K562 (cell line): ENCODE measurements at regions not wholly inside any gene's neighbourhood (a gene's known extent, or its start where the extent isn't known, plus 50 kb on each side); places are given as distances from the start of the nearest gene placed in this dataset.
"Not testable (repeated sequence)": the region's sequence is repeated elsewhere in the genome, so short reads cannot be mapped to it uniquely, and the experiment has no call there.

Source experiments
- ATAC-seq: fragments of 200-7000 bp; cut with Tn5 transposase; 3 replicates; pipeline ENCODE4 v1.9.1; 2020; ENCODE audit warnings: moderate library complexity
- BruUV-seq: library from RNA; stranded (reverse); fragments of 400-500 nt; replicated peaks from 2 replicates; lab custom pipeline; 2021; lab: Mats Ljungman, UMichigan
- CTCF ChIA-PET: fragments of 300-600 bp; formaldehyde crosslinking; extraction: SDS; loops from one replicate; lab custom pipeline; 2021; ENCODE audit warnings: low intra/inter-chr PET ratio; lab: Yijun Ruan, JAX
- POLR2A ChIA-PET: fragments of 300-600, 350-650 bp; sonication (Branson Sonifier 250); formaldehyde crosslinking; extraction: SDS; loops from one replicate; lab custom pipeline; 2021; ENCODE audit warnings: antibody characterized with exemption, inconsistent platforms; lab: Yijun Ruan, JAX
- DNase-seq, 4 experiments: peaks; one replicate each; pipeline versions ENCODE4 v3.0.0 to v3.0.0-alpha.2; 2011 to 2018; ENCODE audit warnings: low spot score in 3 of 4, mixed read lengths in 3 of 4; ENCODE audit errors: extremely low read depth in 1 of 4
- FAIRE-seq: peaks from 2 replicates; lab custom pipeline; 2011; peaks lifted over from hg19 to GRCh38; lab: Jason Lieb, UNC
- H2AFZ ChIP-seq: 2 replicates; pipeline ENCODE4 v1.6.0; 2011; ENCODE audit warnings: low read depth, low read length, control low read depth, inconsistent platforms
- H3K27ac ChIP-seq: fragments of 200-600 bp; 3 replicates; pipeline ENCODE4 v1.8.0; 2011; ENCODE audit warnings: low read depth, mild to moderate bottlenecking, control low read depth, inconsistent platforms, low read length, moderate library complexity, mixed read lengths; ENCODE audit errors: extremely low read depth
- H3K27me3 ChIP-seq, 2 experiments: fragments of 300-600 bp in 1 of 2; 2 replicates in 1 of 2; 3 replicates in 1 of 2; pipeline versions ENCODE4 v1.6.0 to v1.8.0; 2011; ENCODE audit warnings: inconsistent platforms in 2 of 2, low read length in 2 of 2, mild to moderate bottlenecking in 1 of 2, mixed read lengths in 1 of 2, moderate library complexity in 1 of 2; ENCODE audit not compliant: control insufficient read depth in 2 of 2, insufficient read depth in 2 of 2
- H3K36me3 ChIP-seq: fragments of 300-600 bp; 3 replicates; pipeline ENCODE4 v1.8.0; 2011; ENCODE audit warnings: mild to moderate bottlenecking, low read length, inconsistent platforms; ENCODE audit not compliant: control insufficient read depth, insufficient read depth
- H3K4me1 ChIP-seq, 2 experiments: fragments of 200-600 bp in 1 of 2; replicated peaks in 1 of 2; 2 replicates in 1 of 2; 3 replicates in 1 of 2; pipeline versions ENCODE4 v1.5.1 to v1.8.0; 2011; ENCODE audit warnings: inconsistent platforms in 2 of 2, low read length in 2 of 2, mild to moderate bottlenecking in 1 of 2, mixed read lengths in 1 of 2, moderate library complexity in 1 of 2; ENCODE audit not compliant: control insufficient read depth in 2 of 2, insufficient read depth in 2 of 2
- H3K4me2 ChIP-seq: 2 replicates; pipeline ENCODE4 v1.6.1; 2011; ENCODE audit warnings: low read length, control low read depth, inconsistent platforms, mixed read lengths; ENCODE audit not compliant: insufficient read depth
- H3K4me3 ChIP-seq: fragments of 200-600 bp; sonication (generic), shearing (Covaris generic); 2 replicates; pipeline ENCODE4 v1.5.1; 2016; ENCODE audit warnings: control low read depth, inconsistent platforms
- H3K79me2 ChIP-seq: fragments of 200-600 bp; 3 replicates; pipeline ENCODE4 v1.8.0; 2011; ENCODE audit warnings: low read length, inconsistent platforms; ENCODE audit not compliant: control insufficient read depth, insufficient read depth
- H3K9ac ChIP-seq, 2 experiments: 2 replicates each; pipeline versions ENCODE4 v1.6.0 to v1.6.1; 2011; ENCODE audit warnings: low read depth in 2 of 2, low read length in 2 of 2, control low read depth in 1 of 2, inconsistent platforms in 1 of 2, mild to moderate bottlenecking in 1 of 2, mixed read lengths in 1 of 2; ENCODE audit not compliant: insufficient read depth in 1 of 2
- H3K9me1 ChIP-seq: one replicate; pipeline ENCODE4 v1.6.0; 2011; ENCODE audit warnings: inconsistent platforms, mild to moderate bottlenecking, low read length, moderate library complexity; ENCODE audit not compliant: control insufficient read depth, insufficient read depth
- H3K9me3 ChIP-seq: replicated peaks from 2 replicates; pipeline ENCODE4 v1.5.1; 2011; ENCODE audit warnings: low read depth, low read length, inconsistent platforms; ENCODE audit not compliant: control insufficient read depth, insufficient read depth
- H4K20me1 ChIP-seq: replicated peaks from 2 replicates; pipeline ENCODE4 v1.6.1; 2011; ENCODE audit warnings: low read length, inconsistent platforms, mixed read lengths; ENCODE audit not compliant: control insufficient read depth, insufficient read depth
- CHD2 ChIP-seq: IDR thresholded peaks from 2 replicates; pipeline ENCODE4 v1.6.1; 2011; ENCODE audit warnings: low read depth, low read length
- TCF3 ChIP-seq: sonication (generic); formaldehyde crosslinking; IDR thresholded peaks from 2 replicates; pipeline ENCODE4 v1.4.0; 2020; ENCODE audit warnings: mild to moderate bottlenecking, missing genetic modification reagents
- ZNF75A ChIP-seq: fragments of 450-650 bp; formaldehyde crosslinking; IDR thresholded peaks from 2 replicates; pipeline ENCODE4 v1.4.0; 2020; ENCODE audit warnings: mild to moderate bottlenecking
- WGBS: fragments of 100-300 bp; shearing (Covaris generic); methylation state at CpG from one replicate; pipeline ENCODE4 v1.1.6; 2016; ENCODE audit warnings: low coverage, mixed read lengths; ENCODE audit not compliant: insufficient coverage; ENCODE audit errors: missing lambda C conversion rate; 5-methylcytosine and 5-hydroxymethylcytosine counted together
- in situ Hi-C: fragments of 300-500 bp; cut with MboI; formaldehyde crosslinking; loops from 4 replicates; pipeline ENCODE4 v1.15.0; 2018; ENCODE audit warnings: inconsistent platforms, mixed read lengths
- intact Hi-C: fragments of 100-400 bp; cut with micrococcal nuclease; formaldehyde crosslinking; loops from 2 replicates; pipeline ENCODE4 v1.14.2; 2022
- TF ChIP-seq, protein P1 (sequence below): fragments of 250-450 bp; sonication (Bioruptor Pico); IDR thresholded peaks from 2 replicates; pipeline ENCODE4 v1.8.0; 2021; ENCODE audit warnings: mild to moderate bottlenecking, moderate library complexity
- TF ChIP-seq, protein P2 (sequence below): fragments of 250-450 bp; sonication (Bioruptor Pico); IDR thresholded peaks from 2 replicates; pipeline ENCODE4 v1.4.0; 2020; ENCODE audit warnings: mild to moderate bottlenecking

DNA sequence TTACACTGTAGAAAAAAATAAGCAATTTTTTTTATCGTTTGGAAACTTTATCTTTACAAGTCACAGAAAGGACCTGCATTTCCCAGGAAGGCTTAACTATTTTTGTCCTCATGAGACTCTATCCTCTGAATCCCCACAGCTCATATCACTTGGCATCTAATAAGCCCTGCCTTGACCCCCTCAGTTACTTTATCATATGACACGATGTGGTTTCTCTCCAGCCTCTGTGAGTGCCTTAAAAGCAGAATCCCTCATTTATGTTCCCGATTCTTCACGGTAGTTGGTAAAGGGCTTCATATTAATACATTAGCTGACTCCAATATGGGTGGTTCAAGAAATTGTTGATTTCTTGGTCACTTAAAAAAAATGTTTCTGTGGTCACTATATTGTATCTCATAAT, 296.6 kb upstream of the GRAMD2B start:
- no peaks in the 10 kb centered on the region for H3K4me1 ChIP-seq
- H3K36me3 ChIP-seq = no peaks in the 10 kb centered on the region
- in situ Hi-C loops = no loop called here
- H3K4me2 ChIP-seq = no peak overlapping the region
- ATAC-seq (no peak), DNase-seq (no peak), FAIRE-seq (no peak)
- no peak overlapping the region for H3K9ac ChIP-seq
- H3K9me1 ChIP-seq = no peaks in the 10 kb centered on the region
- no peak overlapping the region for H3K27ac ChIP-seq
- H2AFZ ChIP-seq = no peak overlapping the region
- POLR2A ChIA-PET = no interaction called here
- H3K9me3 ChIP-seq = peaks cover 2% of the 10 kb centered on the region; the same call in 1 of the 2 replicates
- BruUV-seq = no TSS peak
- no peaks in the 10 kb centered on the region for H3K27me3 ChIP-seq
- no peak overlapping the region for H3K4me3 ChIP-seq
- intact Hi-C loops = no loop called here
- 0% methylated on average over 4 of the region's 4 CpGs for WGBS
- no peaks in the 10 kb centered on the region for H4K20me1 ChIP-seq
- CTCF ChIA-PET = no interaction called here
- TF ChIP-seq CHD2 (no peak), ZNF75A (CRISPR knock-in tag) (no peak), TCF3 (CRISPR knock-in tag) (no peak)
- TF ChIP-seq, protein P1, sequence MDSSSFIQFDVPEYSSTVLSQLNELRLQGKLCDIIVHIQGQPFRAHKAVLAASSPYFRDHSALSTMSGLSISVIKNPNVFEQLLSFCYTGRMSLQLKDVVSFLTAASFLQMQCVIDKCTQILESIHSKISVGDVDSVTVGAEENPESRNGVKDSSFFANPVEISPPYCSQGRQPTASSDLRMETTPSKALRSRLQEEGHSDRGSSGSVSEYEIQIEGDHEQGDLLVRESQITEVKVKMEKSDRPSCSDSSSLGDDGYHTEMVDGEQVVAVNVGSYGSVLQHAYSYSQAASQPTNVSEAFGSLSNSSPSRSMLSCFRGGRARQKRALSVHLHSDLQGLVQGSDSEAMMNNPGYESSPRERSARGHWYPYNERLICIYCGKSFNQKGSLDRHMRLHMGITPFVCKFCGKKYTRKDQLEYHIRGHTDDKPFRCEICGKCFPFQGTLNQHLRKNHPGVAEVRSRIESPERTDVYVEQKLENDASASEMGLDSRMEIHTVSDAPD (CRISPR knock-in tag) = no peak
- TF ChIP-seq, protein P2, sequence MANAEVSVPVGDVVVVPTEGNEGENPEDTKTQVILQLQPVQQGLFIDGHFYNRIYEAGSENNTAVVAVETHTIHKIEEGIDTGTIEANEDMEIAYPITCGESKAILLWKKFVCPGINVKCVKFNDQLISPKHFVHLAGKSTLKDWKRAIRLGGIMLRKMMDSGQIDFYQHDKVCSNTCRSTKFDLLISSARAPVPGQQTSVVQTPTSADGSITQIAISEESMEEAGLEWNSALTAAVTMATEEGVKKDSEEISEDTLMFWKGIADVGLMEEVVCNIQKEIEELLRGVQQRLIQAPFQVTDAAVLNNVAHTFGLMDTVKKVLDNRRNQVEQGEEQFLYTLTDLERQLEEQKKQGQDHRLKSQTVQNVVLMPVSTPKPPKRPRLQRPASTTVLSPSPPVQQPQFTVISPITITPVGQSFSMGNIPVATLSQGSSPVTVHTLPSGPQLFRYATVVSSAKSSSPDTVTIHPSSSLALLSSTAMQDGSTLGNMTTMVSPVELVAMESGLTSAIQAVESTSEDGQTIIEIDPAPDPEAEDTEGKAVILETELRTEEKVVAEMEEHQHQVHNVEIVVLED (CRISPR knock-in tag) = no peak
- H3K79me2 ChIP-seq = no peaks in the 10 kb centered on the region

DNA sequence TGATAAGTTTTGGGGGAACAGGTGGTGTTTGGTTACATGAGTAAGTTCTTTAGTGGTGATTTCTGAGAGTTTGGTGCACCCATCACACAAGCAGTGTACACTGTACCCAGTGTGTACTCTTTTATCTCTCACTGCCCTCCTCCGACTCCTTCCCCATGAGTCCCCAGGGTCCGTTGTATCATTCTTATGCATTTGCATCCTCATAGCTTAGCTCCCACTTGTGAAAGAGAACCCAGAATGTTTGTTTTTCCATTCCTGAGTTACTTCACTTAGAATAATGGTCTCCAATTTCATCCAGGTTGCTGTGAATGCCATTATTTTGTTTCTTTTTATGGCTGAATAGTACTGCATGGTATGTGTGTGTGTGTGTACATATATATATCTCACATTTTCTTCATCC, 295.8 kb upstream of the GRAMD2B start:
- CTCF ChIA-PET, H4K20me1 ChIP-seq, H2AFZ ChIP-seq, H3K4me2 ChIP-seq, in situ Hi-C loops, DNase-seq, H3K79me2 ChIP-seq, POLR2A ChIA-PET, H3K36me3 ChIP-seq, FAIRE-seq, BruUV-seq, H3K9me3 ChIP-seq, H3K9ac ChIP-seq, H3K27ac ChIP-seq, H3K4me1 ChIP-seq, H3K27me3 ChIP-seq, H3K9me1 ChIP-seq, intact Hi-C loops, ATAC-seq, H3K4me3 ChIP-seq: not testable (repeated sequence)
- WGBS = 0% methylated on average over 2 of the region's 2 CpGs
